Panc1 (cell line): ENCODE measurements at regions not wholly inside any gene's neighbourhood (a gene's known extent, or its start where the extent isn't known, plus 50 kb on each side); places are given as distances from the start of the nearest gene placed in this dataset.

Experiments used
- ATAC-seq: fragments of 200-7000 bp; cut with Tn5 transposase; 2 replicates; pipeline ENCODE4 v1.9.1; 2020; ENCODE audit warnings: mild to moderate bottlenecking, moderate library complexity
- BruUV-seq: library from RNA; stranded (reverse); fragments of 400-500 nt; replicated peaks from 2 replicates; lab custom pipeline; 2021; lab: Mats Ljungman, UMichigan
- CTCF ChIA-PET: fragments of 300-600 bp; sonication (Branson Sonifier 250); formaldehyde crosslinking; loops from one replicate; lab custom pipeline; 2022; ENCODE audit warnings: antibody characterized with exemption; lab: Charles Lee
- POLR2A ChIA-PET: fragments of 300-600 bp; sonication (Branson Sonifier 250); formaldehyde crosslinking; loops from one replicate; lab custom pipeline; 2022; ENCODE audit warnings: antibody characterized with exemption; lab: Charles Lee
- DNase-seq: peaks from one replicate; pipeline ENCODE4 v3.0.0-alpha.2; 2010; ENCODE audit warnings: low read depth, low spot score
- H3K27ac ChIP-seq: 2 replicates; pipeline ENCODE4 v1.5.1; 2011; ENCODE audit warnings: mild to moderate bottlenecking, low read length, inconsistent platforms
- H3K27me3 ChIP-seq: fragments of 200-500 bp; sonication (Bioruptor generic); 2 replicates; pipeline ENCODE4 v1.6.0; 2014; ENCODE audit warnings: low read length, inconsistent platforms; ENCODE audit not compliant: control insufficient read depth, insufficient read depth
- H3K36me3 ChIP-seq: fragments of 200-500 bp; sonication (Bioruptor generic); 2 replicates; pipeline ENCODE4 v1.5.1; 2014; ENCODE audit warnings: inconsistent platforms, mild to moderate bottlenecking, low read length, moderate library complexity; ENCODE audit not compliant: control insufficient read depth, insufficient read depth
- H3K4me1 ChIP-seq: 2 replicates; pipeline ENCODE4 v1.5.1; 2011; ENCODE audit warnings: inconsistent platforms, mild to moderate bottlenecking, low read length, moderate library complexity; ENCODE audit not compliant: control insufficient read depth, insufficient read depth
- H3K4me3 ChIP-seq, 2 experiments: 2 replicates each; pipeline ENCODE4 v1.5.1; 2011 to 2012; ENCODE audit warnings: low read depth in 2 of 2, low read length in 2 of 2, mild to moderate bottlenecking in 2 of 2, inconsistent platforms in 1 of 2, moderate library complexity in 1 of 2
- H3K9me3 ChIP-seq: fragments of 200-500 bp; sonication (Bioruptor generic); 2 replicates; pipeline ENCODE4 v1.5.1; 2014; ENCODE audit warnings: low read depth, mild to moderate bottlenecking, inconsistent platforms, low read length, moderate library complexity; ENCODE audit not compliant: control insufficient read depth, insufficient read depth
- CTCF ChIP-seq: fragments of 450-650 bp; IDR thresholded peaks from 2 replicates; pipeline ENCODE4 v1.5.1; 2017; ENCODE audit warnings: mild to moderate bottlenecking
- POLR2AphosphoS5 ChIP-seq: IDR thresholded peaks from 2 replicates; pipeline ENCODE4 v1.6.1; 2012; ENCODE audit warnings: mild to moderate bottlenecking, low read depth, low read length, moderate library complexity
- REST ChIP-seq, 2 experiments: IDR thresholded peaks; 2 replicates each; pipeline ENCODE4 v1.6.1; 2011 to 2012; ENCODE audit warnings: low read depth in 2 of 2, control low read depth in 1 of 2, low read length in 1 of 2, mild to moderate bottlenecking in 1 of 2, moderate library complexity in 1 of 2; ENCODE audit not compliant: insufficient read depth in 1 of 2
- SIN3A ChIP-seq: IDR thresholded peaks from 2 replicates; pipeline ENCODE4 v1.6.1; 2012; ENCODE audit warnings: low read depth, mild to moderate bottlenecking, low read length, moderate library complexity, borderline replicate concordance; ENCODE audit not compliant: insufficient read depth
- TCF7L2 ChIP-seq: IDR thresholded peaks from 2 replicates; pipeline ENCODE4 v1.6.1; 2011; ENCODE audit warnings: mild to moderate bottlenecking, low read depth, low read length, inconsistent platforms
- in situ Hi-C: cut with HindIII; loops from 2 replicates; pipeline ENCODE4 v1.10.0; 2016; ENCODE audit warnings: low sequenced_read_pairs, low pct_unique_long_range_greater_than_20kb
- intact Hi-C: fragments of 100-400 bp; cut with micrococcal nuclease; formaldehyde crosslinking; loops from one replicate; pipeline ENCODE4 v1.10.0; 2022; ENCODE audit not compliant: unreplicated experiment

GRCh38 chr15:96232335-96232734 is 98.2 kb upstream of the NR2F2 start:
- intact Hi-C loops: no loop called here
- TF ChIP-seq POLR2AphosphoS5: no peak
- no peak for TF ChIP-seq CTCF
- no peak for TF ChIP-seq SIN3A
- no peak for TF ChIP-seq REST (IDR thresholded peaks at IDR 0.05; ENCODE audit: insufficient read depth in 1 of 2, low read depth in 2 of 2, low read length in 1 of 2)
- no peak for TF ChIP-seq TCF7L2

GRCh38 chr15:96234109-96234892 is 96.2 kb upstream of the NR2F2 start:
- CTCF ChIA-PET: no interaction called here
- no peak overlapping the region for H3K4me3 ChIP-seq
- no TSS peak for BruUV-seq
- no peak overlapping the region; the same call in 1 of the 2 replicates for H3K27ac ChIP-seq
- POLR2A ChIA-PET: interaction anchor here (0.6 kb wide), 1 partner anchor 93 kb away, joined by 3 read pairs; no protein-coding TSS in a partner anchor
- no peaks in the 10 kb centered on the region for H3K9me3 ChIP-seq
- no peaks in the 10 kb centered on the region for H3K27me3 ChIP-seq
- DNase-seq: no peak
- H3K36me3 ChIP-seq: no peaks in the 10 kb centered on the region
- H3K4me1 ChIP-seq: peaks cover 8% of the 10 kb centered on the region; the same call in 1 of the 2 replicates
- in situ Hi-C loops: no loop called here
- TF ChIP-seq CTCF (no peak), REST (IDR thresholded peaks at IDR 0.05; ENCODE audit: insufficient read depth in 1 of 2, low read depth in 2 of 2, low read length in 1 of 2) (no peak), SIN3A (no peak), POLR2AphosphoS5 (no peak), TCF7L2 (no peak)
- ATAC-seq: no peak
- intact Hi-C loops: no loop called here

More at GRCh38 chr15:96232335-96232734, 98.2 kb upstream of the NR2F2 start:
- H3K4me1 ChIP-seq: peaks cover 8% of the 10 kb centered on the region; the same call in 1 of the 2 replicates
- POLR2A ChIA-PET: no interaction called here
- H3K4me3 ChIP-seq: no peak overlapping the region
- no peak for DNase-seq
- CTCF ChIA-PET: no interaction called here
- no peaks in the 10 kb centered on the region for H3K36me3 ChIP-seq
- no TSS peak for BruUV-seq
- in situ Hi-C loops: no loop called here
- no peaks in the 10 kb centered on the region for H3K9me3 ChIP-seq
- no peak for ATAC-seq
- no peaks in the 10 kb centered on the region for H3K27me3 ChIP-seq
- no peak overlapping the region for H3K27ac ChIP-seq
